Endothelial cell of umbilical vein (primary cell): ENCODE measurements at regions not wholly inside any gene's neighbourhood (a gene's known extent, or its start where the extent isn't known, plus 50 kb on each side); places are given as distances from the start of the nearest gene placed in this dataset.

Experiments used
- FOS ChIP-seq: IDR thresholded peaks from 2 replicates; pipeline ENCODE4 v1.6.1; 2011; ENCODE audit warnings: mild to moderate bottlenecking, low read length, moderate library complexity, borderline replicate concordance; ENCODE audit not compliant: insufficient read depth
- POLR2A ChIP-seq: IDR thresholded peaks from 2 replicates; pipeline ENCODE4 v1.6.1; 2012; ENCODE audit warnings: low read depth, mild to moderate bottlenecking, control low read depth, low read length
- POLR2AphosphoS5 ChIP-seq: IDR thresholded peaks from 2 replicates; pipeline ENCODE4 v1.6.1; 2012; ENCODE audit warnings: low read depth, mild to moderate bottlenecking, control low read depth, low read length, moderate library complexity; ENCODE audit not compliant: insufficient read depth
- TF ChIP-seq, protein P1 (sequence below), 2 donors: IDR thresholded peaks; 1 replicate in 1 of 2; 2 replicates in 1 of 2; pipeline ENCODE4 v1.5.1; 2011; ENCODE audit warnings: low read length in 2 of 2, mild to moderate bottlenecking in 2 of 2, moderate library complexity in 2 of 2, control low read depth in 1 of 2, inconsistent platforms in 1 of 2, low read depth in 1 of 2; ENCODE audit not compliant: insufficient read depth in 1 of 2; ENCODE audit errors: extremely low read depth in 1 of 2

DNA sequence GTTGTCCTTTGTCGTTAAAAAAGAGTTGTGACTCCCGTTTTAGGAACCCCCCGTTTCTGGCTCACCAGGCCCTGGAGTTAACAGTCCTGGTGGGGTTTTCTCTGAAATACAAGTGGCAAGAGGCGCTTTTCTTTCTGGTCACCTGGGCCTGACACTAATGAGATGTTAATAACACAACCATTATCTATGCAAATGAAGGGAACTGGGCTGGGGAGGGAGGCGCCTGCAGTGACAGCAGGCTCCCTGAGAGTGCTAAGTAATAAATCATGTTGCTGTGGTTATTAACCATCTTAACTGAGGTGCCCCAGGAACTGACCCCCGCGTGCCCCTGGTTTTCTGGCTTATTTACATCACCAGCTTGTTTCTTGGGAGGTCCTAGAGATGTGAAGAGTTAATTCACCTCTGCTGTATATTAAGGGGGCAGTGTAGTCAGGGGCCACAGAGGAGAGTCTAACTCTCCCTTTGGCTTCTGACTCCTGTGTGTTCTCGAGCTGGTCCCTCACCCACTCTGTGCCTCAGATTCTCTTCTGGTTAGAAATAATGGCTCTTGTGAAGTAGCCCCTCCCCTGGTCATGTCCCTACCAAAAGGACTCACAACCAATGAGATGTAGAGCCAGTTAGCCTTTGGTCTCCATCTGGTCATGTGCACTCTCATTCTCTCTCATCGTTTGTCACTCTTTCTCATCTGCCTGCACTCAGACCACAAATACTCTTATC is 276.6 kb upstream of the CADM1 start:
- TF ChIP-seq, protein P1, sequence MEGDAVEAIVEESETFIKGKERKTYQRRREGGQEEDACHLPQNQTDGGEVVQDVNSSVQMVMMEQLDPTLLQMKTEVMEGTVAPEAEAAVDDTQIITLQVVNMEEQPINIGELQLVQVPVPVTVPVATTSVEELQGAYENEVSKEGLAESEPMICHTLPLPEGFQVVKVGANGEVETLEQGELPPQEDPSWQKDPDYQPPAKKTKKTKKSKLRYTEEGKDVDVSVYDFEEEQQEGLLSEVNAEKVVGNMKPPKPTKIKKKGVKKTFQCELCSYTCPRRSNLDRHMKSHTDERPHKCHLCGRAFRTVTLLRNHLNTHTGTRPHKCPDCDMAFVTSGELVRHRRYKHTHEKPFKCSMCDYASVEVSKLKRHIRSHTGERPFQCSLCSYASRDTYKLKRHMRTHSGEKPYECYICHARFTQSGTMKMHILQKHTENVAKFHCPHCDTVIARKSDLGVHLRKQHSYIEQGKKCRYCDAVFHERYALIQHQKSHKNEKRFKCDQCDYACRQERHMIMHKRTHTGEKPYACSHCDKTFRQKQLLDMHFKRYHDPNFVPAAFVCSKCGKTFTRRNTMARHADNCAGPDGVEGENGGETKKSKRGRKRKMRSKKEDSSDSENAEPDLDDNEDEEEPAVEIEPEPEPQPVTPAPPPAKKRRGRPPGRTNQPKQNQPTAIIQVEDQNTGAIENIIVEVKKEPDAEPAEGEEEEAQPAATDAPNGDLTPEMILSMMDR (IDR thresholded peaks at IDR 0.05; ENCODE audit: extremely low read depth in 1 of 2, insufficient read depth in 1 of 2, low read depth in 1 of 2, low read length in 2 of 2): no peak
- no peak for TF ChIP-seq POLR2AphosphoS5
- no peak for TF ChIP-seq FOS
- TF ChIP-seq POLR2A: no peak
